ENCODE measurements at regions not wholly inside any gene's neighbourhood (a gene's known extent, or its start where the extent isn't known, plus 50 kb on each side); places are given as distances from the start of the nearest gene placed in this dataset.
"Not testable (repeated sequence)": the region's sequence is repeated elsewhere in the genome, so short reads cannot be mapped to it uniquely, and the experiment has no call there.

- Mint-ChIP-seq H3K36me3 (ENCODE audit: insufficient read depth, unreplicated experiment) (no peaks in the 10 kb centered on the region), H3K27ac (ENCODE audit: unreplicated experiment) (no peak overlapping the region), H3K9me3 (ENCODE audit: low read depth, unreplicated experiment) (peaks cover 13% of the 10 kb centered on the region), H3K27me3 (ENCODE audit: unreplicated experiment) (no peaks in the 10 kb centered on the region), H3K4me3 (ENCODE audit: low read depth, unreplicated experiment) (no peak overlapping the region), H3K4me1 (ENCODE audit: low read depth, unreplicated experiment) (no peaks in the 10 kb centered on the region)
- intact Hi-C loops (cut with micrococcal nuclease; ENCODE audit: unreplicated experiment): no loop called here
- no peak for TF ChIP-seq CTCF (IDR thresholded peaks at IDR 0.05; ENCODE audit: unreplicated experiment)
- no peak for DNase-seq
- CTCF ChIA-PET: no interaction called here
- BruUV-seq (replicated peaks): no TSS peak
Observed at GRCh38 chrX:1119275-1119674, 93.2 kb downstream of the CRLF2 start.

GRCh38 chrX:1118572-1119199 is 93.8 kb downstream of the CRLF2 start:
- no peaks in the 10 kb centered on the region for H3K27me3 Mint-ChIP-seq (ENCODE audit: unreplicated experiment)
- no peaks in the 10 kb centered on the region for H3K4me1 Mint-ChIP-seq (ENCODE audit: low read depth, unreplicated experiment)
- CTCF ChIA-PET: no interaction called here
- no peaks in the 10 kb centered on the region for H3K36me3 Mint-ChIP-seq (ENCODE audit: insufficient read depth, unreplicated experiment)
- no peak overlapping the region for H3K27ac Mint-ChIP-seq (ENCODE audit: unreplicated experiment)
- peaks cover 13% of the 10 kb centered on the region for H3K9me3 Mint-ChIP-seq (ENCODE audit: low read depth, unreplicated experiment)
- no peak for TF ChIP-seq CTCF (IDR thresholded peaks at IDR 0.05; ENCODE audit: unreplicated experiment)
- no peak overlapping the region for H3K4me3 Mint-ChIP-seq (ENCODE audit: low read depth, unreplicated experiment)
- intact Hi-C loops (cut with micrococcal nuclease; ENCODE audit: unreplicated experiment): no loop called here
- BruUV-seq (replicated peaks): no TSS peak
- no peak for DNase-seq

GRCh38 chrX:1115411-1115810 is 97.0 kb downstream of the CRLF2 start:
- DNase-seq; H3K27ac Mint-ChIP-seq (ENCODE audit: unreplicated experiment); BruUV-seq (replicated peaks); intact Hi-C loops (cut with micrococcal nuclease; ENCODE audit: unreplicated experiment); CTCF ChIA-PET; H3K27me3 Mint-ChIP-seq (ENCODE audit: unreplicated experiment); H3K4me1 Mint-ChIP-seq (ENCODE audit: low read depth, unreplicated experiment); H3K4me3 Mint-ChIP-seq (ENCODE audit: low read depth, unreplicated experiment); H3K36me3 Mint-ChIP-seq (ENCODE audit: insufficient read depth, unreplicated experiment): not testable (repeated sequence)
- H3K9me3 Mint-ChIP-seq (ENCODE audit: low read depth, unreplicated experiment): peaks cover 12% of the 10 kb centered on the region

GRCh38 chrX:1112321-1112720 is 100.1 kb downstream of the CRLF2 start:
- Mint-ChIP-seq H3K4me3 (ENCODE audit: low read depth, unreplicated experiment) (no peak overlapping the region), H3K27ac (ENCODE audit: unreplicated experiment) (no peak overlapping the region), H3K4me1 (ENCODE audit: low read depth, unreplicated experiment) (no peaks in the 10 kb centered on the region), H3K36me3 (ENCODE audit: insufficient read depth, unreplicated experiment) (no peaks in the 10 kb centered on the region), H3K9me3 (ENCODE audit: low read depth, unreplicated experiment) (peaks cover 8% of the 10 kb centered on the region), H3K27me3 (ENCODE audit: unreplicated experiment) (no peaks in the 10 kb centered on the region)
- intact Hi-C loops (cut with micrococcal nuclease; ENCODE audit: unreplicated experiment): no loop called here
- TF ChIP-seq CTCF (IDR thresholded peaks at IDR 0.05; ENCODE audit: unreplicated experiment): no peak
- CTCF ChIA-PET: no interaction called here
- BruUV-seq (replicated peaks): no TSS peak
- DNase-seq: no peak

- no peak overlapping the region for H3K27ac Mint-ChIP-seq (ENCODE audit: unreplicated experiment)
- H3K36me3 Mint-ChIP-seq (ENCODE audit: insufficient read depth, unreplicated experiment): no peaks in the 10 kb centered on the region
- no peak overlapping the region for H3K4me3 Mint-ChIP-seq (ENCODE audit: low read depth, unreplicated experiment)
- peaks cover 5% of the 10 kb centered on the region for H3K27me3 Mint-ChIP-seq (ENCODE audit: unreplicated experiment)
- no peak for TF ChIP-seq CTCF (IDR thresholded peaks at IDR 0.05; ENCODE audit: unreplicated experiment)
- intact Hi-C loops (cut with micrococcal nuclease; ENCODE audit: unreplicated experiment): no loop called here
- CTCF ChIA-PET: no interaction called here
- no TSS peak for BruUV-seq (replicated peaks)
- no peaks in the 10 kb centered on the region for H3K4me1 Mint-ChIP-seq (ENCODE audit: low read depth, unreplicated experiment)
- H3K9me3 Mint-ChIP-seq (ENCODE audit: low read depth, unreplicated experiment): peaks cover 6% of the 10 kb centered on the region
- DNase-seq: no peak
Observed at GRCh38 chrX:1111601-1112300, 100.7 kb downstream of the CRLF2 start.
